ENCODE measurements at regions not wholly inside any gene's neighbourhood (a gene's known extent, or its start where the extent isn't known, plus 50 kb on each side); places are given as distances from the start of the nearest gene placed in this dataset.

DNA sequence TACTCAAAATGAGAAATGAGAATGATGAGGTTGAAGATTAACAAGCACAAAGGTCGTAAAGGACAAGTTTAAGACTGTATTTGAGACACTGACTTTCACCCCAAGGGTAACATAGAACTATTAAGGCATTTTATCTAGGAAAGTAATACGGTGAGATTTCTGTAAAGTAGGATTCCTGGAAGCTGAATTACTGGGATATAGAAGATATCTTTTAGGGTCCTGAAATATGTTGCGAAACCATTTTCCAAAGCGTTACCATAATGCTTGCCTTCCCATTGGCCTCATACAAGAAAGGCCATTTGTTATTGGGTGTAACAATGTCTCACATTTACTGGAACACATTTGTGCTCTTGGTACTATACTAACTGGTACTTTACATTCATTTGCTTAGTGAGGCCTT, 1185.9 kb upstream of the TENM4 start:
- Histone ChIP-seq H4K20me1 (ENCODE audit: control insufficient read depth, insufficient read depth, low read depth, low read length) (no peaks in the 10 kb centered on the region), H3K27ac (ENCODE audit: low read depth, low read length) (no peak overlapping the region), H3K9me2 (replicated peaks; ENCODE audit: control insufficient read depth, low read length) (no peaks in the 10 kb centered on the region), H3K9me3 (ENCODE audit: control insufficient read depth, insufficient read depth, low read length) (no peaks in the 10 kb centered on the region), H3K79me2 (ENCODE audit: control insufficient read depth, low read length) (no peaks in the 10 kb centered on the region), H3F3A (ENCODE audit: control insufficient read depth, insufficient read depth) (no peaks in the 10 kb centered on the region), H3K4me1 (ENCODE audit: control insufficient read depth, low read length) (no peaks in the 10 kb centered on the region), H3K4me3 (ENCODE audit: low read length) (no peak overlapping the region), H3K27me3 (ENCODE audit: control insufficient read depth, low read length) (no peaks in the 10 kb centered on the region), H3K4me2 (ENCODE audit: low read length) (no peak overlapping the region), H3K36me3 (ENCODE audit: control insufficient read depth, low read length) (no peaks in the 10 kb centered on the region)
- TF ChIP-seq, protein P1, sequence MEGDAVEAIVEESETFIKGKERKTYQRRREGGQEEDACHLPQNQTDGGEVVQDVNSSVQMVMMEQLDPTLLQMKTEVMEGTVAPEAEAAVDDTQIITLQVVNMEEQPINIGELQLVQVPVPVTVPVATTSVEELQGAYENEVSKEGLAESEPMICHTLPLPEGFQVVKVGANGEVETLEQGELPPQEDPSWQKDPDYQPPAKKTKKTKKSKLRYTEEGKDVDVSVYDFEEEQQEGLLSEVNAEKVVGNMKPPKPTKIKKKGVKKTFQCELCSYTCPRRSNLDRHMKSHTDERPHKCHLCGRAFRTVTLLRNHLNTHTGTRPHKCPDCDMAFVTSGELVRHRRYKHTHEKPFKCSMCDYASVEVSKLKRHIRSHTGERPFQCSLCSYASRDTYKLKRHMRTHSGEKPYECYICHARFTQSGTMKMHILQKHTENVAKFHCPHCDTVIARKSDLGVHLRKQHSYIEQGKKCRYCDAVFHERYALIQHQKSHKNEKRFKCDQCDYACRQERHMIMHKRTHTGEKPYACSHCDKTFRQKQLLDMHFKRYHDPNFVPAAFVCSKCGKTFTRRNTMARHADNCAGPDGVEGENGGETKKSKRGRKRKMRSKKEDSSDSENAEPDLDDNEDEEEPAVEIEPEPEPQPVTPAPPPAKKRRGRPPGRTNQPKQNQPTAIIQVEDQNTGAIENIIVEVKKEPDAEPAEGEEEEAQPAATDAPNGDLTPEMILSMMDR (IDR thresholded peaks at IDR 0.05; ENCODE audit: low read depth, low read length, poor library complexity, severe bottlenecking) = no peak
- no peak for TF ChIP-seq EZH2phosphoT487 (IDR thresholded peaks at IDR 0.05; ENCODE audit: borderline replicate concordance, low read length)

DNA sequence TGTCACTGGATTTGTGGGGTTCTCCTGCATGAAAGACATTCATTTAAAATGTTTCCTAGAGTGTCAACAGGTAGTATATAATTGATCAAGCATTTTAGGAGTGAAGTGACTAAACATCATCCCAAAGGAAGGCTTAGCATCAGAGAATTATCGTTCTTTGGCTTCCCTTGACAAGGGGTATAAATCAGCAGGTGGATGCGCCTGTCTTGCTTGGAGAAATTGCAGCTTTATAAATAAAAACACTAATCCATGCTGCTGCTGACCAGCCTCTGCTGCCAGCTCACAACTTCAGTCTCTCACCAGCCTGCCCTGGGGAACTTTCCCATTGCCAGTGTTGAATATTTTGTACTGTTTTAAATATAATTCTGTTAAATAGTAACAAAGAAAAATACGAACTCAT, 1184.7 kb upstream of the TENM4 start:
- TF ChIP-seq EZH2phosphoT487 (IDR thresholded peaks at IDR 0.05; ENCODE audit: borderline replicate concordance, low read length) = no peak
- TF ChIP-seq, protein P1 (IDR thresholded peaks at IDR 0.05; ENCODE audit: low read depth, low read length, poor library complexity, severe bottlenecking) = no peak
- H3K4me2 ChIP-seq (ENCODE audit: low read length) = no peak overlapping the region
- H3K9me3 ChIP-seq (ENCODE audit: control insufficient read depth, insufficient read depth, low read length) = no peaks in the 10 kb centered on the region
- no peaks in the 10 kb centered on the region for H3K4me1 ChIP-seq (ENCODE audit: control insufficient read depth, low read length)
- no peaks in the 10 kb centered on the region for H3K27me3 ChIP-seq (ENCODE audit: control insufficient read depth, low read length)
- H3K4me3 ChIP-seq (ENCODE audit: low read length) = no peak overlapping the region
- no peaks in the 10 kb centered on the region for H3K36me3 ChIP-seq (ENCODE audit: control insufficient read depth, low read length)
- no peaks in the 10 kb centered on the region for H3F3A ChIP-seq (ENCODE audit: control insufficient read depth, insufficient read depth)
- H4K20me1 ChIP-seq (ENCODE audit: control insufficient read depth, insufficient read depth, low read depth, low read length) = no peaks in the 10 kb centered on the region
- no peaks in the 10 kb centered on the region for H3K79me2 ChIP-seq (ENCODE audit: control insufficient read depth, low read length)
- no peaks in the 10 kb centered on the region for H3K9me2 ChIP-seq (replicated peaks; ENCODE audit: control insufficient read depth, low read length)
- no peak overlapping the region for H3K27ac ChIP-seq (ENCODE audit: low read depth, low read length)

GRCh38 chr11:80621871-80622270, 1181.0 kb upstream of the TENM4 start:
- TF ChIP-seq, protein P1 (IDR thresholded peaks at IDR 0.05; ENCODE audit: low read depth, low read length, poor library complexity, severe bottlenecking) = no peak
- no peak for TF ChIP-seq EZH2phosphoT487 (IDR thresholded peaks at IDR 0.05; ENCODE audit: borderline replicate concordance, low read length)
- H3K27me3 ChIP-seq (ENCODE audit: control insufficient read depth, low read length) = no peaks in the 10 kb centered on the region

DNA sequence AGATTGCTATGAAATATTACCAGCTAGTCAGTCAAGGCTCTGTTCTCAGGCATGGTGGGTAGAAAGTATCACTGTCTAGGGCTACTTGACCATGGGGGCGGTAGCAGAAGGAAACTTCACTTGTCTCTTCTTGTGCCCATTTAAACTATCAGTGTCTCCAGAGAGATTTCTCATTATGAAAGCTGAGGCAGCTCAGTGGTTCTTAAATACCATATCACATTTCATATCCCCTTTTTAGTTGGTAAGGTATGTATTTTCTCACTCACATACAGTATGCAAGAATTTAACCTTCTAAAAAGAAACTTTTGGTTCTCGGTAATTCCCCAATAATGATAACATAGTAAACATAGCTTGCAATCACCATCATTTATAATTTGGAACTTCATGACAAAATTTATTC, 1180.0 kb upstream of the TENM4 start:
- Histone ChIP-seq H3K36me3 (ENCODE audit: control insufficient read depth, low read length) (no peaks in the 10 kb centered on the region), H3K79me2 (ENCODE audit: control insufficient read depth, low read length) (no peaks in the 10 kb centered on the region), H3K4me1 (ENCODE audit: control insufficient read depth, low read length) (no peaks in the 10 kb centered on the region), H3K27me3 (ENCODE audit: control insufficient read depth, low read length) (no peaks in the 10 kb centered on the region), H3K9me2 (replicated peaks; ENCODE audit: control insufficient read depth, low read length) (no peaks in the 10 kb centered on the region), H3F3A (ENCODE audit: control insufficient read depth, insufficient read depth) (no peaks in the 10 kb centered on the region), H3K4me3 (ENCODE audit: low read length) (no peak overlapping the region), H4K20me1 (ENCODE audit: control insufficient read depth, insufficient read depth, low read depth, low read length) (no peaks in the 10 kb centered on the region), H3K9me3 (ENCODE audit: control insufficient read depth, insufficient read depth, low read length) (no peaks in the 10 kb centered on the region), H3K27ac (ENCODE audit: low read depth, low read length) (no peak overlapping the region), H3K4me2 (ENCODE audit: low read length) (no peak overlapping the region)
- no peak for TF ChIP-seq EZH2phosphoT487 (IDR thresholded peaks at IDR 0.05; ENCODE audit: borderline replicate concordance, low read length)
- TF ChIP-seq, protein P1 (IDR thresholded peaks at IDR 0.05; ENCODE audit: low read depth, low read length, poor library complexity, severe bottlenecking) = no peak

More at GRCh38 chr11:80621871-80622270, 1181.0 kb upstream of the TENM4 start:
- Histone ChIP-seq H3K27ac (ENCODE audit: low read depth, low read length) (no peak overlapping the region), H3K4me1 (ENCODE audit: control insufficient read depth, low read length) (no peaks in the 10 kb centered on the region), H3K79me2 (ENCODE audit: control insufficient read depth, low read length) (no peaks in the 10 kb centered on the region), H3K9me2 (replicated peaks; ENCODE audit: control insufficient read depth, low read length) (no peaks in the 10 kb centered on the region), H3K4me3 (ENCODE audit: low read length) (no peak overlapping the region), H3K4me2 (ENCODE audit: low read length) (no peak overlapping the region), H4K20me1 (ENCODE audit: control insufficient read depth, insufficient read depth, low read depth, low read length) (no peaks in the 10 kb centered on the region), H3K36me3 (ENCODE audit: control insufficient read depth, low read length) (no peaks in the 10 kb centered on the region), H3K9me3 (ENCODE audit: control insufficient read depth, insufficient read depth, low read length) (no peaks in the 10 kb centered on the region), H3F3A (ENCODE audit: control insufficient read depth, insufficient read depth) (no peaks in the 10 kb centered on the region)
